K562 (cell line): ENCODE measurements at regions not wholly inside any gene's neighbourhood (a gene's known extent, or its start where the extent isn't known, plus 50 kb on each side); places are given as distances from the start of the nearest gene placed in this dataset.

Experiments
- ATAC-seq: fragments of 200-7000 bp; cut with Tn5 transposase; 3 replicates; pipeline ENCODE4 v1.9.1; 2020; ENCODE audit warnings: moderate library complexity
- BruUV-seq: library from RNA; stranded (reverse); fragments of 400-500 nt; replicated peaks from 2 replicates; lab custom pipeline; 2021; lab: Mats Ljungman, UMichigan
- CTCF ChIA-PET: fragments of 300-600 bp; formaldehyde crosslinking; extraction: SDS; loops from one replicate; lab custom pipeline; 2021; ENCODE audit warnings: low intra/inter-chr PET ratio; lab: Yijun Ruan, JAX
- POLR2A ChIA-PET: fragments of 300-600, 350-650 bp; sonication (Branson Sonifier 250); formaldehyde crosslinking; extraction: SDS; loops from one replicate; lab custom pipeline; 2021; ENCODE audit warnings: antibody characterized with exemption, inconsistent platforms; lab: Yijun Ruan, JAX
- DNase-seq, 4 experiments: peaks; one replicate each; pipeline versions ENCODE4 v3.0.0 to v3.0.0-alpha.2; 2011 to 2018; ENCODE audit warnings: low spot score in 3 of 4, mixed read lengths in 3 of 4; ENCODE audit errors: extremely low read depth in 1 of 4
- FAIRE-seq: peaks from 2 replicates; lab custom pipeline; 2011; peaks lifted over from hg19 to GRCh38; lab: Jason Lieb, UNC
- H2AFZ ChIP-seq: 2 replicates; pipeline ENCODE4 v1.6.0; 2011; ENCODE audit warnings: low read depth, low read length, control low read depth, inconsistent platforms
- H3K27ac ChIP-seq: fragments of 200-600 bp; 3 replicates; pipeline ENCODE4 v1.8.0; 2011; ENCODE audit warnings: low read depth, mild to moderate bottlenecking, control low read depth, inconsistent platforms, low read length, moderate library complexity, mixed read lengths; ENCODE audit errors: extremely low read depth
- H3K27me3 ChIP-seq, 2 experiments: fragments of 300-600 bp in 1 of 2; 2 replicates in 1 of 2; 3 replicates in 1 of 2; pipeline versions ENCODE4 v1.6.0 to v1.8.0; 2011; ENCODE audit warnings: inconsistent platforms in 2 of 2, low read length in 2 of 2, mild to moderate bottlenecking in 1 of 2, mixed read lengths in 1 of 2, moderate library complexity in 1 of 2; ENCODE audit not compliant: control insufficient read depth in 2 of 2, insufficient read depth in 2 of 2
- H3K36me3 ChIP-seq: fragments of 300-600 bp; 3 replicates; pipeline ENCODE4 v1.8.0; 2011; ENCODE audit warnings: mild to moderate bottlenecking, low read length, inconsistent platforms; ENCODE audit not compliant: control insufficient read depth, insufficient read depth
- H3K4me1 ChIP-seq, 2 experiments: fragments of 200-600 bp in 1 of 2; replicated peaks in 1 of 2; 2 replicates in 1 of 2; 3 replicates in 1 of 2; pipeline versions ENCODE4 v1.5.1 to v1.8.0; 2011; ENCODE audit warnings: inconsistent platforms in 2 of 2, low read length in 2 of 2, mild to moderate bottlenecking in 1 of 2, mixed read lengths in 1 of 2, moderate library complexity in 1 of 2; ENCODE audit not compliant: control insufficient read depth in 2 of 2, insufficient read depth in 2 of 2
- H3K4me2 ChIP-seq: 2 replicates; pipeline ENCODE4 v1.6.1; 2011; ENCODE audit warnings: low read length, control low read depth, inconsistent platforms, mixed read lengths; ENCODE audit not compliant: insufficient read depth
- H3K4me3 ChIP-seq: fragments of 200-600 bp; sonication (generic), shearing (Covaris generic); 2 replicates; pipeline ENCODE4 v1.5.1; 2016; ENCODE audit warnings: control low read depth, inconsistent platforms
- H3K79me2 ChIP-seq: fragments of 200-600 bp; 3 replicates; pipeline ENCODE4 v1.8.0; 2011; ENCODE audit warnings: low read length, inconsistent platforms; ENCODE audit not compliant: control insufficient read depth, insufficient read depth
- H3K9ac ChIP-seq, 2 experiments: 2 replicates each; pipeline versions ENCODE4 v1.6.0 to v1.6.1; 2011; ENCODE audit warnings: low read depth in 2 of 2, low read length in 2 of 2, control low read depth in 1 of 2, inconsistent platforms in 1 of 2, mild to moderate bottlenecking in 1 of 2, mixed read lengths in 1 of 2; ENCODE audit not compliant: insufficient read depth in 1 of 2
- H3K9me1 ChIP-seq: one replicate; pipeline ENCODE4 v1.6.0; 2011; ENCODE audit warnings: inconsistent platforms, mild to moderate bottlenecking, low read length, moderate library complexity; ENCODE audit not compliant: control insufficient read depth, insufficient read depth
- H3K9me3 ChIP-seq: replicated peaks from 2 replicates; pipeline ENCODE4 v1.5.1; 2011; ENCODE audit warnings: low read depth, low read length, inconsistent platforms; ENCODE audit not compliant: control insufficient read depth, insufficient read depth
- H4K20me1 ChIP-seq: replicated peaks from 2 replicates; pipeline ENCODE4 v1.6.1; 2011; ENCODE audit warnings: low read length, inconsistent platforms, mixed read lengths; ENCODE audit not compliant: control insufficient read depth, insufficient read depth
- BMI1 ChIP-seq: fragments of 150-350 bp; IDR thresholded peaks from 2 replicates; pipeline ENCODE4 v1.6.1; 2014; ENCODE audit warnings: low read length
- EWSR1 ChIP-seq: fragments of 450-650 bp; IDR thresholded peaks from 2 replicates; pipeline ENCODE4 v1.6.1; 2018; ENCODE audit warnings: borderline replicate concordance, mild to moderate bottlenecking, low read depth, moderate library complexity; ENCODE audit not compliant: partially characterized antibody
- HDAC8 ChIP-seq: fragments of 450-650 bp; IDR thresholded peaks from 2 replicates; pipeline ENCODE4 v1.6.1; 2016; ENCODE audit warnings: mild to moderate bottlenecking, missing genetic modification characterization, moderate library complexity, missing compliant biosample characterization
- MTA3 ChIP-seq: fragments of 450-650 bp; formaldehyde crosslinking; IDR thresholded peaks from 2 replicates; pipeline ENCODE4 v1.6.1; 2017; ENCODE audit warnings: mild to moderate bottlenecking, borderline replicate concordance
- POLR3A ChIP-seq: IDR thresholded peaks from 2 replicates; pipeline ENCODE4 v1.6.1; 2011; ENCODE audit warnings: borderline replicate concordance, mild to moderate bottlenecking, moderate library complexity; ENCODE audit not compliant: insufficient read length, insufficient read depth; ENCODE audit errors: extremely low read depth
- TBL1XR1 ChIP-seq, 2 experiments: IDR thresholded peaks; 2 replicates each; pipeline ENCODE4 v1.6.1; 2012; ENCODE audit warnings: improper control_type of control experiment in 2 of 2, low read length in 2 of 2, mild to moderate bottlenecking in 1 of 2
- TFE3 ChIP-seq: fragments of 450-650 bp; formaldehyde crosslinking; IDR thresholded peaks from 2 replicates; pipeline ENCODE4 v1.4.0; 2020; ENCODE audit warnings: mild to moderate bottlenecking, mixed read lengths
- ZNF311 ChIP-seq: fragments of 250-450 bp; sonication (Bioruptor Pico); IDR thresholded peaks from 2 replicates; pipeline ENCODE4 v1.4.0; 2020; ENCODE audit warnings: mild to moderate bottlenecking, moderate library complexity
- WGBS: fragments of 100-300 bp; shearing (Covaris generic); methylation state at CpG from one replicate; pipeline ENCODE4 v1.1.6; 2016; ENCODE audit warnings: low coverage, mixed read lengths; ENCODE audit not compliant: insufficient coverage; ENCODE audit errors: missing lambda C conversion rate; 5-methylcytosine and 5-hydroxymethylcytosine counted together
- in situ Hi-C: fragments of 300-500 bp; cut with MboI; formaldehyde crosslinking; loops from 4 replicates; pipeline ENCODE4 v1.15.0; 2018; ENCODE audit warnings: inconsistent platforms, mixed read lengths
- intact Hi-C: fragments of 100-400 bp; cut with micrococcal nuclease; formaldehyde crosslinking; loops from 2 replicates; pipeline ENCODE4 v1.14.2; 2022
- TF ChIP-seq, protein P1 (sequence below): sonication (generic); formaldehyde crosslinking; IDR thresholded peaks from 2 replicates; pipeline ENCODE4 v1.8.1; 2022; ENCODE audit warnings: missing genetic modification reagents

DNA sequence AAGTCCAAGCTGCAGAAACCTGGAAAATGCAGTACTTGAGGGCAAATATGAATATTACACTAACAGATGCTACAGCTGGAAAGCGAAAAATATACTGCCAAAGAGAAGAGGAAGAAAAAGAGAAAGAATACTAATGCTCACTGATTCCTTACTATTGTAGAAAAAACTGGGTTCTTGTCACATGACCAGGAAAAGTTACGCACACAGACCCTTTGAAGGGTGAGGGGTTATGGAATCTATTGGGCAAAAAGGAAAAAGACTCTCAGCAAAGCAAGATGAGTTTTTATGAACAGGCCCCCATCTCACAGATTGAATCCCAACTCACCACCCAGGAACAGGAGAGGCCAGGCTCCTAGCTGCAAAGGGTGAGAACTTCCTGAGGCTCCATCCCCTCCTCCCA lies 228.1 kb upstream of the KLF14 start:
- no peak overlapping the region for H2AFZ ChIP-seq
- no peaks in the 10 kb centered on the region for H3K9me3 ChIP-seq
- no peaks in the 10 kb centered on the region for H3K27me3 ChIP-seq
- no peak for TF ChIP-seq TBL1XR1 (IDR thresholded peaks at IDR 0.05; ENCODE audit: low read length in 2 of 2)
- TF ChIP-seq ZNF311 (CRISPR knock-in tag) = no peak
- no peak for TF ChIP-seq BMI1
- TF ChIP-seq TFE3 (CRISPR knock-in tag) = peak; percentile 86
- no peak for TF ChIP-seq POLR3A
- TF ChIP-seq HDAC8 (tag) = no peak
- TF ChIP-seq, protein P1, sequence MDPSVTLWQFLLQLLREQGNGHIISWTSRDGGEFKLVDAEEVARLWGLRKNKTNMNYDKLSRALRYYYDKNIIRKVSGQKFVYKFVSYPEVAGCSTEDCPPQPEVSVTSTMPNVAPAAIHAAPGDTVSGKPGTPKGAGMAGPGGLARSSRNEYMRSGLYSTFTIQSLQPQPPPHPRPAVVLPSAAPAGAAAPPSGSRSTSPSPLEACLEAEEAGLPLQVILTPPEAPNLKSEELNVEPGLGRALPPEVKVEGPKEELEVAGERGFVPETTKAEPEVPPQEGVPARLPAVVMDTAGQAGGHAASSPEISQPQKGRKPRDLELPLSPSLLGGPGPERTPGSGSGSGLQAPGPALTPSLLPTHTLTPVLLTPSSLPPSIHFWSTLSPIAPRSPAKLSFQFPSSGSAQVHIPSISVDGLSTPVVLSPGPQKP (CRISPR knock-in tag) = no peak
- TF ChIP-seq MTA3 = no peak
- no peak for TF ChIP-seq EWSR1
- BruUV-seq = no TSS peak
- in situ Hi-C loops (no loop called here), intact Hi-C loops (loop anchor here (5.0 kb wide), 1 partner anchor 50 kb away; no protein-coding TSS in a partner anchor)
- no peaks in the 10 kb centered on the region for H4K20me1 ChIP-seq
- no peaks in the 10 kb centered on the region for H3K36me3 ChIP-seq
- FAIRE-seq (no peak), DNase-seq (no peak), ATAC-seq (0 out of 3 replicates have a peak, but pooled peaks have one; percentile 5)
- no peaks in the 10 kb centered on the region for H3K9me1 ChIP-seq
- no peak overlapping the region for H3K4me3 ChIP-seq
- H3K27ac ChIP-seq = no peak overlapping the region
- ChIA-PET POLR2A (no interaction called here), CTCF (no interaction called here)
- H3K9ac ChIP-seq = no peak overlapping the region
- WGBS = 90% methylated on average over 2 of the region's 2 CpGs
- H3K4me1 ChIP-seq = peaks cover 0 to 22% of the 10 kb centered on the region in 2 experiments; a peak in 4 of 5 replicates
- no peaks in the 10 kb centered on the region for H3K79me2 ChIP-seq
- no peak overlapping the region for H3K4me2 ChIP-seq
